ENCODE measurements at regions not wholly inside any gene's neighbourhood (a gene's known extent, or its start where the extent isn't known, plus 50 kb on each side); places are given as distances from the start of the nearest gene placed in this dataset.

GRCh38 chr1:185645162-185645640 lies 89.0 kb upstream of the HMCN1 start:
- no peak for DNase-seq

- no peak for DNase-seq
Observed at GRCh38 chr1:185644531-185644930, 89.7 kb upstream of the HMCN1 start.

- DNase-seq, result no peak
Observed at GRCh38 chr1:185636848-185637247, 97.3 kb upstream of the HMCN1 start.

- DNase-seq, result no peak
Observed at GRCh38 chr1:185634704-185635103, 99.5 kb upstream of the HMCN1 start.

DNA sequence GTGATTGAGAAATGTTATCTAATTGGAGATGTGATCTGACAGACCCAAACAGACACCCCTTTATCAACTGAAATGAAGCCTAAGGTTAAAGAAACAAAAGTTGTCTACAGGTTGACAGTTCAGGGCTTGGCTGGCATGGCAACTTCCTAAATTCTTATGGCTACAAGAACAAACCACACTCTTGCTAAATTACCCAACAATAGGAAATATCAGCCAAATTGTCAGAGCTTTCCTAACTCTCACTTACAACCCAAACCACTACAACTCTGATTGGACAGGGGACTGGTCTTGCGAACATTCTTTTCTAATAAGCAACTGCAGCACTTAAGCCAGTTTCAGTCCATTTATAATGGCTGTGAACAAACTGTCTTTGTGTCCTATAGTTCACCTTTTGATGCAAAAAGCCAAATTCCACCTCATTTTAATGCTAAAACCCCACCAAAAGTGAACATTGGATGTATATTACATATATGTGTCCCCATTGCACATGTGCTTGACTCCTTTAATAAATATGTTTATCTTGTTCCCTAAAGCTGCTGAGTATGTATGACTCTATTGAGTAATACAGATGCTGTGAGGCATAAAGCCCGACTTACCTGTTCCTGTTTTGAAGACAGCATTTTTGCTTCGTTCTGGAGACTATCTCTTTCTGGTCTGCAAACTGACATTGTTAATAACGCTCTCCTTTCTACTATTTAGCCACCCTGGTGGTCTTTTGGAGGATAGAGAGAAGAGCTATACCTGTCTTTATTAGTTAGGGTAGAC lies 101.3 kb upstream of the HMCN1 start:
- DNase-seq, result peak; percentile 84

DNA sequence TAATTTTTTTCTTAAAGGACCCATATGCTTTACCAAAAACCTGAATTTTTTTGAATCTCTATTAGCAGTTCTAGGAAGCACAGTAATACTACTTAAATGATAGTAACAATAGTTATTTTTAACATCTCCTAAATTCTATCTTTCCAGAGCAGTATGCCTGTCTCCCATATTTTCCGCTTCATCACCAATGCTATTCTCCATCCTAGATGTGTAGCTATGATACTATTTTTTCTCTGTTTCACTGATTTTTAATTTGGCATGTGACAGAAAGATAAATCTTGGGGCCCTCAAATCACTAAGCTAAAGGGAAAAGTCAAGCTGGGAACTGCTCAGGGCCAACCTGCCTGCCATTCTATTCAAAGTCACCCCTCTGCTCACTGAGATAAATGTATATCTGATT lies 102.3 kb upstream of the HMCN1 start:
- DNase-seq, result no peak

- DNase-seq, result no peak
Observed at GRCh38 chr1:185627761-185628501, 106.3 kb upstream of the HMCN1 start.

GRCh38 chr1:185627171-185627570 lies 107.0 kb upstream of the HMCN1 start:
- DNase-seq, result no peak

DNA sequence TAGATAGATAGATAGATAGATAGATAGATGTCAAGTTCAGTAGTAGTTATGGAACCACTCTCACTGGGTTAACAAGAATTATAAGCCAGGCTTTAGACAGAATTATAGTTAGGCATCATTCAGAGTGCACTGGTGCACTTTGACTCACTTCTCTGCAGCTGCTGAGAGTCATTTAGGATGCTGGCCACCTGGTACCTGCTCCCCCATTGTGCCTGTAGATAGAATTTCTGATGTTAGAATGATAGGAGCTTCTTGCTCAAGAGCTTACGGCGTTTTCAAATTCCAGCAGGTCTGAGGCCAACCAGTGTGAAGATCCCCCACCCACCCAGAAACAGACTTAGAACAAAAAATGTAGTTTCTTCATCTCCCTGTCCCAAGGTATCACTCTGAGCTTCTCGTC lies 107.8 kb upstream of the HMCN1 start:
- no peak for DNase-seq

DNA sequence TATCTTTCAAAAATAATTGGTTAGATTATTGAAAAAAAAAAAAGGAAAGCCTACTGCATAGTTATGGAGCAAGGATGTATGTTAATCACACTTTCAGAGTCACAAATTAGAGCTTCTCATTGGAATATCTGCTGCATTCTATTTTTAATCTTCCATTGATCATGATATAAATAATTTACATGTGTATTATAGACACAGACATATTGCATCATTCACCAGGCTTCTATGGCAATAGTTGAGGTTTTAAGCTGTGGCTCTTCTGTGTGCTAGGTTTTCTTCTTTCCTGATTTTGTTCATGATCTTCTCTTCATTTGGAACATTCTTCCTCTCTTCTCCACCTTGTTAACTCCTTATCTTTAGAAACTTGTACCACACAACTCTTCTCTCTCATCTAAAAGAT lies 123.2 kb upstream of the HMCN1 start:
- DNase-seq, result peak; percentile 33

DNA sequence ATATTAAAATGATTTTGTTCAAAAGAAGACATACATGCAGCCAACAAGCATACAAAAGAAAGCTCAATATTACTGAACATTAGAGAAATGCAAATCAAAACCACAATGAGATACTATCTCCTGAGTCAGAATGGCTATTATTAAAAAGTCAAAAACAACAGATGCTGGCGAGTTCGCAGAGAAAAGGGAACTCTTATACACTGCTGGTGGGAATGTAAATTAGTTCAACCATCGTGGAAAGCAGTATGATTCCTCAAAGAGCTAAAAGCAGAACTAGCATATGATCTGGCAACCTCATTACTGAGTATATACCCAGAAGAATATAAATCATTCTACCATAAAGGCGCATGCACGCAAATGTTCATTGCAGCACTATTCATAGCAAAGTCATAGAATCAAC lies 126.0 kb upstream of the HMCN1 start:
- peak; percentile 38 for DNase-seq

DNA sequence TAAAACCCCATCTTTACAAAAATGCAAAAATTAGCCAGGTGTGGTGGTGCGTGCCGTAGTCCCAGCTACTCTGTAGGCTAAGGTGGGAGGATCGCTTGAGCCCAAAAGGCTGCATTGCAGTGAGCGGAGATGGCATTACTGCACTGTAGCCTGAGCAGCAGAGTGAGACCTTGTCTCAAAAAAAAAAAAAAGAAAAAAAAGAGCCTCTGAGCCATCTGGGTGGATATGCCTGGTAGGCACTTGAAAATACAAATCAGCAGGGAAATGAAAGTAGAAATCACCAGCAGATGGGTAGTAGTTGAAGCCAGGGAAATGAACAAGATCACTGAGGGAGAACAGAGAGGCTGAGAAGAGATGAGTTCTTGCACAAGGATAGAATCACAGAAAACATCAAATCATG lies 131.0 kb upstream of the HMCN1 start:
- DNase-seq, result no peak

GRCh38 chr1:185601189-185601588 lies 133.0 kb upstream of the HMCN1 start:
- no peak for DNase-seq

GRCh38 chr1:185600641-185601040 lies 133.6 kb upstream of the HMCN1 start:
- no peak for DNase-seq

DNA sequence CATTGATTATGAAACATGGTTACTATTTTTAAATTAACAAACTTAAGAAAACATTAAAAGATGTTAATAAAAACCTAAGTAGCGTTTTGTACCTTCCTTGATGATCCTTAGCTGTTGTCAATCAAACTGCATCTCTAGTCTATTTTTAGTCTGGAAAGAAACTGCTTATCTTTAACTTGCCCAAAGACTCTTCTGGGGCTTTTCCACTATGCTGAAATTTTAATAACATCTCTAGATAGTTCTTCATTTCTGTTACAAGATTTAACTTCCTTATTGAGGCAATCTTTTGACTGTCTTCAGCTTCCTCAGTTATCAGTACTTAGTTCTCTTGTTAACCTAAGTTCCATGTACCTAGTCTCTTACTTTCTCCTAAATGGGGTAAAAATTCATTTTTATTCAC lies 135.9 kb upstream of the HMCN1 start:
- DNase-seq, result peak; percentile 46

DNA sequence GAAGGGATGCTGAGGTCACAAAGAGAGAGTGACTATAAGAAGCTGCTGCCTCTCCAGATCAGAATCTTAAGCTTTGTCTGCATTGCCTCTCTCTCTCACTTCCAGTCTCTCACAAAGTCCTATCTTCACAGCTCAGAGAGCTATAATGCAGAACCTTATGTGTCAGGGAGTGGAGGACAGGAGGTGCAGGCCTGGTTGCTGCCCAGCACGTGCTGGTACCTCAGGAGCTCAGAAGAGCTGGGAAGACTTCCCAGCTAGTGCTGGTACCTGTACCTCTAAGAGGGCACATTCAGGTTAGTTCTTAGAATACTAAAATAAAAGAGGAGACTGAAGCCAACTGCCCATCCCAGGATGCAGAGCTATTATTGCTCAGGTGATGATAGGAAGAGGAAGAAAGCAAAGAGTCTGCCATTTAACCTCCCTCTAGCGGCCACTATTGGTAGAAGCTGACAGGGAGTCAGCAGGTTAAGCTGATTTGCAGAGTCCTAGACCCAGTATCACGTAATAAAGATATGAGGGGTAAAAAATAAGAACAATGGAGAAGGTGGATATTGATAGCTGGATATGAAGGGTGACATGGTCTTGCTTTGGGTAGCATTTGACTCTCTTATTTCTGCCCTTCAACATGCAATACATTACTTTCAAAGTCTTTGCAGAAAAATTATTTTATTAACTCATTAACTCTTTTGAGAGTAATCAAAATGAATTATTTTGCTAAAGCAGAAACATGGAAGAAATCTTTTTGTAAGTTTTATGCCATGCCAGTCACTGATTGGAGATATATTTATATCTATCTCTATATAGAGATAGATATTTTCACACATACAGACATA lies 138.1 kb upstream of the HMCN1 start:
- DNase-seq, result peak; percentile 67

GRCh38 chr1:185594786-185595410 lies 139.3 kb upstream of the HMCN1 start:
- DNase-seq, result no peak

DNA sequence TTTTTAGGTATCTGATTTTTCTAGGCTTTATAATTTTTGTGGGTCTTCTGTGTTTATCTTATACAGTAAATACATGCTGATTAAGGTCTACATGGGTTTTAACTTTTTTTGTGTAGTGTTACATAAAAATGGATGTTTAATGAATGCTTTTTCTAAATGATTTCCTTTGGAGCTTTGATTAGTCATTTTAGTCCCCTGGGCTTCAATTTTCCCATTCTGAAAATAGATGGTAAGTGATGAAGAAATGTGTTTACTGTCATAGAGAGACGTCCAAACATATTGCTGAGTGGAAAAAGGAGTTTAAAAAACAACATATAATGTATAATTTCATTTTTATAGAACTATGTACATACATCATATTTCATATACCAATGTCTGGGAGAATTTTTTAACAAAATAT lies 140.9 kb upstream of the HMCN1 start:
- no peak for DNase-seq

DNA sequence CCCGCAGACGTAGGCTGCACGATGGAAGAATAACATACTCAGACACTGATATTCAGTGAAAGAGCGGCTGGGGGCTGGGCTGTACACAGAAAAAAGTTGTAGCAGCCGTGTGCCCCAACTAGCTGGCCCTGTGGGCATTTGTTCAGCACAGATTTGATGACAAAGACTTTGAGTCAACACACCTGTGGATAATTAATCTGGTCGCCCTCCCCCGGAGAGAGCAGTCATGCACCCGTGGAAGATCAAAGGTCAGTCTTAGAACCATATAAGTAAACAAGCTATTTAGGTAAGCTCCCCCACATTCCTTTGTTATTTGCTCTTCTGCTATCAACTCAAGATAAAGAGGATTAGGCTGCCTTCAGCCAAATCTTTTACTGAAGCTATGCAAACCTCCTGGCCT lies 148.4 kb upstream of the HMCN1 start:
- DNase-seq, result no peak

DNA sequence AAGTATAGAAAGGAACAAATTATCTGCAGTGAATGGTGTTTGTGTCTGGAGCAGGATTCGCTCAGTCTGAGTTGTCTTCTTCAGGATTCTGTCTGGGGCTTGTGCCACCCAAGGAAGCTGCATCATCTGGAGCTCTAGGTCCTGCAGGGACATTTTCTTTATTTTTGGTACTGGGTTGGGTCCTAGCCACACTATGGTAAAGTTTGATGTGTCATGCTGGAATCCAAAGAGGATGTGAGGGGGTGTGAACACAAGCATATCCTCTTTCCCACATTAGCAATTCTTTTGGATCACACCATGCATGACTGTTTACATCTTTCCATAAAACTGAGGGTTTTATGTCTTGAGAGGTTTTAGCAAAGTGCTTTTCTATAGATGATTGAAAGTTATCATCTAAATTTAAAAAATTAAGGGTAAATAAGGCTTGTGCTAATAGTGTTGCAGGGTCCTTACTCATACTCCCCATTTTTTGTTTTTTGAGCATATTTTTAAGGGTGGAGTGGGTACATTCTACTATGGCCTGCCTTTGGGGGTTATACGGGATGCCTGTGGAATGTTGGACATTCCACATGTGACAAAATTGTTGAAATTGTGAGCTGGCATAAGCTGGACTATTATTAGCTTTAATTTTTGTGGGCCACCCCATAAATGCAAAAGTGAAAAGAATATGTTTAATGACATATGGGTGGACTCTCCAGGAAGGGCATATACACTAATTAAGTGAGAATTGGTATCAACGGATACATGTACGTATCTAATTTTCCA lies 152.0 kb upstream of the HMCN1 start:
- DNase-seq, result no peak

DNA sequence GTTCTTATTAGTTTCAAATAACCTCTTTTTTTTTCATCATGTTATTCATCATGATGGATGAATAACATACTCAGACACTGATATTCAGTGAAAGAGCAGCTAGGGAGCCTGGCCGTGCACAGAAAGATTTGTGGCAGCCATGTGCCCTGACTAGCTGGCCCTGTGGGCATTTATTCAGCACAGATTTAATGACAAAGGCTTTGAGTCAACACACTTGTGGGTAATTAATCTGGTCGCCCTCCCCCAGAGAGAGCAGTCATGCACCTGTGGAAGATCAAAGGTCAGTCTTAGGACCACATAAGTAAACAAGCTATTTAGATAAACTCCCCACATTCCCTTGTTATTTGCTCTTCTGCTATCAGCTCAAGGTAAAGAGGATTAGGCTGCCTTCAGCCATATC lies 153.2 kb upstream of the HMCN1 start:
- DNase-seq, result no peak

- DNase-seq, result peak; percentile 11
Observed at GRCh38 chr1:185578293-185578692, 155.9 kb upstream of the HMCN1 start.

Measured in hematopoietic multipotent progenitor cell treated with erythropoietin and hydrocortisone succinate and interleukin-3 and kit ligand, for 4 days (in vitro differentiated cells).